Neural cell (in vitro differentiated cells): ENCODE measurements at regions not wholly inside any gene's neighbourhood (a gene's known extent, or its start where the extent isn't known, plus 50 kb on each side); places are given as distances from the start of the nearest gene placed in this dataset.

Source experiments
- EP300 ChIP-seq: fragments of 450-650 bp; conservative IDR thresholded peaks from 2 replicates; pipeline ENCODE4 v1.6.1; 2014; ENCODE audit warnings: antibody characterized with exemption, mild to moderate bottlenecking, moderate library complexity; ENCODE audit not compliant: poor library complexity, severe bottlenecking
- EZH2 ChIP-seq: fragments of 200-600, 300-800 bp; shearing (Covaris generic), sonication (generic); IDR thresholded peaks from 2 replicates; pipeline ENCODE4 v1.6.1; 2014; ENCODE audit warnings: antibody characterized with exemption, low read length, borderline replicate concordance, mild to moderate bottlenecking; ENCODE audit not compliant: insufficient read depth, poor library complexity, severe bottlenecking
- MXI1 ChIP-seq: fragments of 450-650 bp; conservative IDR thresholded peaks from 2 replicates; pipeline ENCODE4 v1.6.1; 2014; ENCODE audit warnings: antibody characterized with exemption, mild to moderate bottlenecking; ENCODE audit not compliant: poor library complexity, severe bottlenecking
- POLR2AphosphoS5 ChIP-seq: IDR thresholded peaks from 2 replicates; pipeline ENCODE4 v1.6.1; 2012
- RAD21 ChIP-seq: fragments of 450-650 bp; conservative IDR thresholded peaks from 2 replicates; pipeline ENCODE4 v1.6.1; 2014; ENCODE audit warnings: antibody characterized with exemption, mild to moderate bottlenecking, moderate library complexity
- REST ChIP-seq: IDR thresholded peaks from 2 replicates; pipeline ENCODE4 v1.6.1; 2012; ENCODE audit warnings: borderline replicate concordance
- TAF1 ChIP-seq: IDR thresholded peaks from 2 replicates; pipeline ENCODE4 v1.6.1; 2012; ENCODE audit warnings: low read depth
- TF ChIP-seq, protein P1 (sequence below): fragments of 450-650 bp; IDR thresholded peaks from 2 replicates; pipeline ENCODE4 v1.5.1; 2014; ENCODE audit warnings: antibody characterized with exemption, mild to moderate bottlenecking, moderate library complexity; ENCODE audit not compliant: poor library complexity, severe bottlenecking

DNA sequence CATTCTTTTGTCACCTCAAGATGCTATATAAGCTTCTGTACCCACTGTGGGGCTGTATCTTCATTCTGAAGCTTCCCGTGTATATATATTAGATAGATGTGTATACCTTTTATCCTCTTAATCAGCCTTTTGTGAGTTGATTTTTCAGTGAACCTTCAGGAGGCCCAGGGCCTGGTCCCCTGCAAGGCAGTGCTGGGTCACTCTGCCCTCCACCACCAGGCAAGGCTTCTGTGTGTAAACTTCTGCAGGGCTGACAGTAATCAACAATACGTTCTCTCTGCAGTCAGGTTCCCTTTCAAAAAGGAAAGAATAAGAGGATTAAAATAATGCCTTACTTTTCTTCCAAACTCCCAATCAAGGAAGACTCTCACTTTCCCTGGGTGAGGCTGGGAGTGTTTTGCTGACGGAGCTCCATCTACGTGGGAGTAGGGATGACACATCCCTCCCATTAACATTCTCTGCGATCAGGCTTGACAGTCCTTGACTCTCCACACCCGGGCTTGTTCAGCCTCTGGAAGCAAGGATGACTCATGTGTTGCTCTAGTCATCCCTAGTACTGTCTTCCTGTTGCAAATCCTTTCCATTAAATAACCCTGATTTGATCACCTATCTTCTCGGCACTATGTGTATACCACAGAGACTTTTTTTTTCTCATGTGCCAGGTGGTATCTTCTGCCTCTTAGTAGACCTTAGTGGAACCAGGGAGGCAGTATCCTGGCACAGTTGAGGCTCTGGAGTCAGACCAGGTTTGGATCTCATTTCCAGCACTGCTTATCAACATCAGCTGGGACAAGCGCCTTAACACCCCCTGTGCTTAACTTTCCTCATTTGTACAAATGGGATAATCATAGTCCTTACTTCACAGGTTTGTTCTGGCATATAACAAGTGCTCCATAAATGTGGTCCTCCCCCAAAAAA lies 70.3 kb upstream of the KCNK1 start:
- TF ChIP-seq, protein P1, sequence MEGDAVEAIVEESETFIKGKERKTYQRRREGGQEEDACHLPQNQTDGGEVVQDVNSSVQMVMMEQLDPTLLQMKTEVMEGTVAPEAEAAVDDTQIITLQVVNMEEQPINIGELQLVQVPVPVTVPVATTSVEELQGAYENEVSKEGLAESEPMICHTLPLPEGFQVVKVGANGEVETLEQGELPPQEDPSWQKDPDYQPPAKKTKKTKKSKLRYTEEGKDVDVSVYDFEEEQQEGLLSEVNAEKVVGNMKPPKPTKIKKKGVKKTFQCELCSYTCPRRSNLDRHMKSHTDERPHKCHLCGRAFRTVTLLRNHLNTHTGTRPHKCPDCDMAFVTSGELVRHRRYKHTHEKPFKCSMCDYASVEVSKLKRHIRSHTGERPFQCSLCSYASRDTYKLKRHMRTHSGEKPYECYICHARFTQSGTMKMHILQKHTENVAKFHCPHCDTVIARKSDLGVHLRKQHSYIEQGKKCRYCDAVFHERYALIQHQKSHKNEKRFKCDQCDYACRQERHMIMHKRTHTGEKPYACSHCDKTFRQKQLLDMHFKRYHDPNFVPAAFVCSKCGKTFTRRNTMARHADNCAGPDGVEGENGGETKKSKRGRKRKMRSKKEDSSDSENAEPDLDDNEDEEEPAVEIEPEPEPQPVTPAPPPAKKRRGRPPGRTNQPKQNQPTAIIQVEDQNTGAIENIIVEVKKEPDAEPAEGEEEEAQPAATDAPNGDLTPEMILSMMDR = no peak
- TF ChIP-seq EZH2 (no peak), POLR2AphosphoS5 (no peak), REST (no peak), EP300 (no peak), TAF1 (no peak), RAD21 (no peak), MXI1 (no peak)
